ENCODE measurements at regions not wholly inside any gene's neighbourhood (a gene's known extent, or its start where the extent isn't known, plus 50 kb on each side); places are given as distances from the start of the nearest gene placed in this dataset.

DNA sequence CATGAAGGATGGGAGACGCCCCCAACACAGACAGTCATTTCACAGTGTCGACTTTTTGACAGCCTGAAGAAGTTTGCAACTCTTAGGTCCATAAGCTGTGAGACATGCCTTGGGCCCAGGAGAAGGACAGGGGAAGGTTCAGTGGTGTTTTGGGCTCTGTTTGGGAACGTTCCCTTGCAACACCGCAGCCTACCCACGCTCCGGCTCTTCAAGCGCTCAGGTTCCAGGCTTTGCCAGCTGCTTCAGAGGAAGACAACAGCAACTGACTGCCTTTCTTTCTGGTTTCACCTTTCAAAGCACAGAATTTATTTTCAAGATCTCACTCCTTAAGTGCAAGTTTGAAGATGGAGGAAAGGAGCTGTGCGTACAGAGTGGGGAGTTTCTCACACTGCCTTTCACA, 575.8 kb upstream of the B3GAT1 start:
- TF ChIP-seq POLR2A (IDR thresholded peaks at IDR 0.05) (no peak), CTCF (IDR thresholded peaks at IDR 0.05) (no peak)

Measured in right lobe of liver (tissue), 4 donors.